Caco-2 (cell line): ENCODE measurements at regions not wholly inside any gene's neighbourhood (a gene's known extent, or its start where the extent isn't known, plus 50 kb on each side); places are given as distances from the start of the nearest gene placed in this dataset.

ENCODE experiments used
- BruUV-seq: library from RNA; stranded (reverse); fragments of 400-500 nt; replicated peaks from 2 replicates; lab custom pipeline; 2021; lab: Mats Ljungman, UMichigan
- CTCF ChIA-PET: fragments of 300-600 bp; sonication (Branson Sonifier 250); formaldehyde crosslinking; loops from one replicate; lab custom pipeline; 2022; ENCODE audit warnings: antibody characterized with exemption; lab: Charles Lee
- POLR2A ChIA-PET: fragments of 300-600 bp; sonication (Branson Sonifier 250); formaldehyde crosslinking; loops from one replicate; lab custom pipeline; 2022; ENCODE audit warnings: antibody characterized with exemption; lab: Charles Lee
- DNase-seq, 2 experiments: peaks; one replicate each; pipeline versions ENCODE4 v3.0.0 to v3.0.0-alpha.2; 2020 to 2022
- H3K27me3 ChIP-seq: replicated peaks from 2 replicates; pipeline ENCODE4 v1.6.0; 2011; ENCODE audit warnings: low read length; ENCODE audit not compliant: control insufficient read depth, insufficient read depth
- H3K36me3 ChIP-seq: 2 replicates; pipeline ENCODE4 v1.5.1; 2011; ENCODE audit warnings: low read length; ENCODE audit not compliant: control insufficient read depth, insufficient read depth
- H3K4me1 ChIP-seq: fragments of 250-450 bp; sonication (Bioruptor Pico); 2 replicates; pipeline ENCODE4 v1.5.1; 2020; ENCODE audit warnings: mild to moderate bottlenecking
- H3K4me3 ChIP-seq: 2 replicates; pipeline ENCODE4 v1.5.1; 2011; ENCODE audit warnings: low read depth, mild to moderate bottlenecking, control low read depth, low read length
- H3K9me3 ChIP-seq: fragments of 250-450 bp; sonication (Bioruptor Pico); 2 replicates; pipeline ENCODE4 v1.5.1; 2020; ENCODE audit warnings: mild to moderate bottlenecking, moderate library complexity
- H3K27ac Mint-ChIP-seq: one replicate; pipeline ENCODE4 v1.8.0; 2022; ENCODE audit warnings: mixed read lengths; ENCODE audit not compliant: unreplicated experiment
- H3K27me3 Mint-ChIP-seq: one replicate; pipeline ENCODE4 v1.8.0; 2022; ENCODE audit warnings: mixed read lengths; ENCODE audit not compliant: insufficient read depth, unreplicated experiment
- H3K36me3 Mint-ChIP-seq: one replicate; pipeline ENCODE4 v1.8.0; 2022; ENCODE audit warnings: mild to moderate bottlenecking, mixed read lengths; ENCODE audit not compliant: insufficient read depth, unreplicated experiment
- H3K4me1 Mint-ChIP-seq: one replicate; pipeline ENCODE4 v1.8.0; 2022; ENCODE audit warnings: low read depth, mixed read lengths; ENCODE audit not compliant: unreplicated experiment
- H3K4me3 Mint-ChIP-seq: one replicate; pipeline ENCODE4 v1.8.0; 2022; ENCODE audit warnings: mild to moderate bottlenecking, moderate library complexity, mixed read lengths; ENCODE audit not compliant: unreplicated experiment
- H3K9me3 Mint-ChIP-seq: one replicate; pipeline ENCODE4 v1.8.0; 2022; ENCODE audit warnings: mixed read lengths; ENCODE audit not compliant: unreplicated experiment
- intact Hi-C: fragments of 100-400 bp; cut with micrococcal nuclease; formaldehyde crosslinking; loops from one replicate; pipeline ENCODE4 v1.10.0; 2022; ENCODE audit not compliant: unreplicated experiment
- TF ChIP-seq, protein P1 (sequence below), 2 experiments: fragments of 200-600 bp in 1 of 2; IDR thresholded peaks; 1 replicate in 1 of 2; 2 replicates in 1 of 2; pipeline versions ENCODE4 v1.5.1 to v1.8.0; 2011 to 2022; ENCODE audit warnings: antibody characterized with exemption in 1 of 2, control low read depth in 1 of 2, inconsistent platforms in 1 of 2, low read depth in 1 of 2, low read length in 1 of 2, mild to moderate bottlenecking in 1 of 2, moderate library complexity in 1 of 2; ENCODE audit not compliant: insufficient read depth in 1 of 2, severe bottlenecking in 1 of 2, unreplicated experiment in 1 of 2

- H3K9me3 ChIP-seq: no peaks in the 10 kb centered on the region
- Mint-ChIP-seq H3K4me1 (peaks cover 7% of the 10 kb centered on the region), H3K27me3 (peaks cover 18% of the 10 kb centered on the region), H3K27ac (no peak overlapping the region), H3K9me3 (no peaks in the 10 kb centered on the region), H3K4me3 (peak overlapping the region; percentile 51), H3K36me3 (no peaks in the 10 kb centered on the region)
- no peak overlapping the region for H3K4me3 ChIP-seq
- BruUV-seq: no TSS peak
- TF ChIP-seq, protein P1, sequence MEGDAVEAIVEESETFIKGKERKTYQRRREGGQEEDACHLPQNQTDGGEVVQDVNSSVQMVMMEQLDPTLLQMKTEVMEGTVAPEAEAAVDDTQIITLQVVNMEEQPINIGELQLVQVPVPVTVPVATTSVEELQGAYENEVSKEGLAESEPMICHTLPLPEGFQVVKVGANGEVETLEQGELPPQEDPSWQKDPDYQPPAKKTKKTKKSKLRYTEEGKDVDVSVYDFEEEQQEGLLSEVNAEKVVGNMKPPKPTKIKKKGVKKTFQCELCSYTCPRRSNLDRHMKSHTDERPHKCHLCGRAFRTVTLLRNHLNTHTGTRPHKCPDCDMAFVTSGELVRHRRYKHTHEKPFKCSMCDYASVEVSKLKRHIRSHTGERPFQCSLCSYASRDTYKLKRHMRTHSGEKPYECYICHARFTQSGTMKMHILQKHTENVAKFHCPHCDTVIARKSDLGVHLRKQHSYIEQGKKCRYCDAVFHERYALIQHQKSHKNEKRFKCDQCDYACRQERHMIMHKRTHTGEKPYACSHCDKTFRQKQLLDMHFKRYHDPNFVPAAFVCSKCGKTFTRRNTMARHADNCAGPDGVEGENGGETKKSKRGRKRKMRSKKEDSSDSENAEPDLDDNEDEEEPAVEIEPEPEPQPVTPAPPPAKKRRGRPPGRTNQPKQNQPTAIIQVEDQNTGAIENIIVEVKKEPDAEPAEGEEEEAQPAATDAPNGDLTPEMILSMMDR (IDR thresholded peaks at IDR 0.05; ENCODE audit: insufficient read depth in 1 of 2, low read depth in 1 of 2, low read length in 1 of 2, severe bottlenecking in 1 of 2, unreplicated experiment in 1 of 2): no peak
- ChIA-PET CTCF (interaction anchor here (0.6 to 1.2 kb wide), 2 partner anchors 55 to 212 kb away, joined by 3 read pairs; partner anchors contain the start of gene FHIP2A), POLR2A (no interaction called here)
- intact Hi-C loops: loop anchor here (5.0 kb wide), 2 partner anchors 44 to 56 kb away; partner anchors contain the start of gene FHIP2A
- no peaks in the 10 kb centered on the region for H3K27me3 ChIP-seq
- H3K4me1 ChIP-seq: peaks cover 15% of the 10 kb centered on the region; the same call in 1 of the 2 replicates
- DNase-seq: peak; percentile 60 to 68
- no peaks in the 10 kb centered on the region for H3K36me3 ChIP-seq
These were observed 55.1 kb upstream of the FHIP2A start for GRCh38 chr10:114766470-114766869.

- intact Hi-C loops: loop anchor here (5.0 kb wide), 2 partner anchors 45 to 55 kb away; partner anchors contain the start of gene FHIP2A
- BruUV-seq: no TSS peak
- no peaks in the 10 kb centered on the region for H3K9me3 ChIP-seq
- Mint-ChIP-seq H3K27me3 (peaks cover 15% of the 10 kb centered on the region), H3K9me3 (no peaks in the 10 kb centered on the region), H3K36me3 (no peaks in the 10 kb centered on the region), H3K4me1 (peaks cover 7% of the 10 kb centered on the region), H3K27ac (no peak overlapping the region), H3K4me3 (peak overlapping the region; percentile 55)
- CTCF ChIA-PET: interaction anchor here (0.6 to 1.2 kb wide), 2 partner anchors 54 to 213 kb away, joined by 3 read pairs; partner anchors contain the start of gene FHIP2A
- DNase-seq: peak in 1 of 2 experiments; percentile 43
- POLR2A ChIA-PET: no interaction called here
- H3K4me1 ChIP-seq: peaks cover 15% of the 10 kb centered on the region; the same call in 1 of the 2 replicates
- peak overlapping the region; percentile 57 for H3K4me3 ChIP-seq
- no peaks in the 10 kb centered on the region for H3K36me3 ChIP-seq
- TF ChIP-seq, protein P1 (IDR thresholded peaks at IDR 0.05; ENCODE audit: insufficient read depth in 1 of 2, low read depth in 1 of 2, low read length in 1 of 2, severe bottlenecking in 1 of 2, unreplicated experiment in 1 of 2): no peak
- H3K27me3 ChIP-seq: no peaks in the 10 kb centered on the region
These were observed 54.2 kb upstream of the FHIP2A start for GRCh38 chr10:114767101-114767985.

DNA sequence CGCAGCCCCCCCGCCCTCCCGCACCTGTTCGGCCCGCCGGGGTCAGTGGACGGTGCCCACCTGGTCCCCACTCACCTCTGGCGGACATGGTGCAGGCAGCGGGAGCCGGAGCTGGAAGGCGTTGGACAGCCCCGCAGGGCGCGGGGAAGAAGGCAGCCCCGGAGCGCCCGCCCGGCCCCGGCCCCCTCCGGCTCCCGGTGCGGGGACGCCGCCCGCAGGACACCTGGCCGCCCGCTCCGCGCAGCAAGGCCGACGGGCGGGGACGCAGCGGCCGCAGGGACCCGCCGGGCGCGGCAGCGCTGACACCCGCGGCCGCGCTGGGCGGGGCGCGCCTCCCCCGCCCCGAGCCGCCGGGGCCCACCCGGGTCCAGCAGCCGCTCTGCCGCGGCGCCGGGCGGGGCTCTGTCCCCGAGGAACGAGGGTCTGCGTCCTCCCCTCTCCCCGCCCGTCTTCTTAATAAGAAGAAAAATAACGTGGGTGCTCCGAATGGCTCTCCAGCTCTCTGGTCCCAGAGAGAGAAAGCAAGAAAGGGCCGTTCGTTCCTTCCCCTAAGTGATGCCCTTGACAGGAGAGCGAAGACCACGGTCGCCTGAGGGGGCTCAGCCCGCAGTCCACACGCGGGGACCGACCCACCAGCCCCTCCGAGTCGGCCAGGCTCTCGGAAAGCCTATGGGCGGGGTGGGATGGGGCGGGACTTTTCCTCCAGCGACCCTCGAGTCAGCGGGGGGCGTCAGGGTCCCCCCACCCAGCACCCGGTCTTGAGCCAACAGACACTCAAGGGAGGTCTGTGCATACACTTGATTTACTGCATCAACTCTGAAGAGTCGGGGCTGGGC lies 53.4 kb upstream of the FHIP2A start:
- ChIA-PET CTCF (interaction anchor here (0.6 to 0.9 kb wide), 2 partner anchors 66 to 97 kb away, joined by 5 to 10 read pairs; no protein-coding TSS in a partner anchor), POLR2A (no interaction called here)
- Mint-ChIP-seq H3K27ac (no peak overlapping the region), H3K4me3 (peak overlapping the region; percentile 61), H3K27me3 (peaks cover 15% of the 10 kb centered on the region), H3K4me1 (peaks cover 7% of the 10 kb centered on the region), H3K36me3 (no peaks in the 10 kb centered on the region), H3K9me3 (no peaks in the 10 kb centered on the region)
- peak in 1 of 2 experiments; percentile 29 for DNase-seq
- Histone ChIP-seq H3K4me3 (peak overlapping the region; percentile 57), H3K27me3 (no peaks in the 10 kb centered on the region), H3K36me3 (no peaks in the 10 kb centered on the region), H3K4me1 (peaks cover 15% of the 10 kb centered on the region; the same call in 1 of the 2 replicates), H3K9me3 (no peaks in the 10 kb centered on the region)
- BruUV-seq: no TSS peak
- TF ChIP-seq, protein P1 (IDR thresholded peaks at IDR 0.05; ENCODE audit: insufficient read depth in 1 of 2, low read depth in 1 of 2, low read length in 1 of 2, severe bottlenecking in 1 of 2, unreplicated experiment in 1 of 2): no peak
- intact Hi-C loops: loop anchor here (5.0 kb wide), 2 partner anchors 46 to 54 kb away; partner anchors contain the start of gene FHIP2A
